ENCODE measurements at regions not wholly inside any gene's neighbourhood (a gene's known extent, or its start where the extent isn't known, plus 50 kb on each side); places are given as distances from the start of the nearest gene placed in this dataset.
A peak's percentile ranks its signal among the peaks of the same experiment; 100 is the strongest.

DNA sequence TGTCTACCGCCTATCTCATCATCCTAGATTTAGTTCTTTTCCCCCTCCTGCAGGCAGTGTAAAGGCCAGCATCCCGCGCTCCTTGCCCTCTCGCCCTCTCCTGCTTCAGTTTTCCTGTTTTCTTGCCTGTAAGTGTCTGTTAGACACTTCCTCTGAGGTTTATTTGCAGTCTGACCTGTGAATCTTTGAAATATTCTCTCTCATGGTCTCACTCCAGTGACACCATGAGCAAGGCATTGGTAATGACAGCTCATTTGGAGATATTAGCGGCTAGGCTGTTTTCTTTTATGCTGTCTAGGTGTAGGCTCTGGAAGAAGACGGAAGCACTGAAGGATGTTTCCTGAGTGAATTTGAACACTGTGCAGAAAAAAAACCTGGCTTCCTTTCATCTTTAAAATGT lies 179.6 kb downstream of the KDR start:
- DNase-seq (ENCODE audit: low read depth) = peak; percentile 51
- H3K4me3 ChIP-seq (ENCODE audit: low read depth, low read length) = no peak overlapping the region
- TF ChIP-seq, protein P1, sequence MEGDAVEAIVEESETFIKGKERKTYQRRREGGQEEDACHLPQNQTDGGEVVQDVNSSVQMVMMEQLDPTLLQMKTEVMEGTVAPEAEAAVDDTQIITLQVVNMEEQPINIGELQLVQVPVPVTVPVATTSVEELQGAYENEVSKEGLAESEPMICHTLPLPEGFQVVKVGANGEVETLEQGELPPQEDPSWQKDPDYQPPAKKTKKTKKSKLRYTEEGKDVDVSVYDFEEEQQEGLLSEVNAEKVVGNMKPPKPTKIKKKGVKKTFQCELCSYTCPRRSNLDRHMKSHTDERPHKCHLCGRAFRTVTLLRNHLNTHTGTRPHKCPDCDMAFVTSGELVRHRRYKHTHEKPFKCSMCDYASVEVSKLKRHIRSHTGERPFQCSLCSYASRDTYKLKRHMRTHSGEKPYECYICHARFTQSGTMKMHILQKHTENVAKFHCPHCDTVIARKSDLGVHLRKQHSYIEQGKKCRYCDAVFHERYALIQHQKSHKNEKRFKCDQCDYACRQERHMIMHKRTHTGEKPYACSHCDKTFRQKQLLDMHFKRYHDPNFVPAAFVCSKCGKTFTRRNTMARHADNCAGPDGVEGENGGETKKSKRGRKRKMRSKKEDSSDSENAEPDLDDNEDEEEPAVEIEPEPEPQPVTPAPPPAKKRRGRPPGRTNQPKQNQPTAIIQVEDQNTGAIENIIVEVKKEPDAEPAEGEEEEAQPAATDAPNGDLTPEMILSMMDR (conservative IDR thresholded peaks at IDR 0.05; ENCODE audit: low read depth, low read length) = peak; percentile 43

DNA sequence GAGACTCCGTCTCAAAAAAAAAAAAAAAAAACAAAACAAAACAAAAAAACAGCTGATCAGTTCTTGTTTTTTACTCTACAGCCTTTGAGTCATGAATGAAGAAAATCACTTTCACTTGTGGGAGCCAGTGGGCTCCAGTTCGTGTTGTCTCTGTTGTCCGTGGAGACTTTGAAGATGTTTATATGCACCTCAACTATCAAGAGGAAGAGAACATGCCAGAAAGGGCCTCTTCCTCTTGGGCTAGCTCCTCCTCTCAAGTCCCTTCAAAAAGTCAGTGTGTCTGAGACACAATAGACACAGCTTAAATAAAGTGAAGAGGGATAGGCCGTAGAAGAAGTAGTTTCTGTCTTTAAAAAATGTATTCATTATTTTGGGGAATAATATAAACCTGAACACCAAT lies 182.7 kb downstream of the KDR start:
- TF ChIP-seq, protein P1 (conservative IDR thresholded peaks at IDR 0.05; ENCODE audit: low read depth, low read length) = no peak
- DNase-seq (ENCODE audit: low read depth) = peak; percentile 11
- no peak overlapping the region for H3K4me3 ChIP-seq (ENCODE audit: low read depth, low read length)

DNA sequence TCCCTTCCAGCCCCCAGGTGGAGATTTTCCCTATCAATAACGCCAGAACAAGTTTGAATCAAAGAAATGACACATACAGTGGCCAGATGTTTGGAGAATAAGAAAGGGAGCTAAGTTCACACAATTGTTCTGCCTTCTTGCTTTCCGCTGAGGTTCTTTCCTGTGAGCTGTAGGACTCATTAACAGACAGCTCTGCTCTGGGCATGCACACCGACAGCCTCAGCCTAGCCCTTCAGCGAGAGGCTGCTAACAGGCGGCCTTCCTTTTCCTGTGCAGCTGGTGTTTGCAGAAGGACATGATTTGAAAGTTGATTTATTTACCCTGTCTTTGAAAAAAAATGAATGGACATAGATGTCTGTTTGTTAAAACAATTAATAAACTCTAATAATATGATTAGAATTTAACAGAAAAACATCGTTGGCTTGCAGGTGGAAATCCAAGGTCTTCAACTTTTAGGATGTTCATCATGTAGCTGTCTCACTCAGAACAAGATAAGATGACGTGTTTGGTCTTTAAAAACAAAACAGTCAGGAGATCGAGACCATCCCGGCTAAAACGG lies 183.3 kb downstream of the KDR start:
- no peak overlapping the region for H3K4me3 ChIP-seq (ENCODE audit: low read depth, low read length)
- DNase-seq (ENCODE audit: low read depth) = peak; percentile 11
- TF ChIP-seq, protein P1 (conservative IDR thresholded peaks at IDR 0.05; ENCODE audit: low read depth, low read length) = no peak

DNA sequence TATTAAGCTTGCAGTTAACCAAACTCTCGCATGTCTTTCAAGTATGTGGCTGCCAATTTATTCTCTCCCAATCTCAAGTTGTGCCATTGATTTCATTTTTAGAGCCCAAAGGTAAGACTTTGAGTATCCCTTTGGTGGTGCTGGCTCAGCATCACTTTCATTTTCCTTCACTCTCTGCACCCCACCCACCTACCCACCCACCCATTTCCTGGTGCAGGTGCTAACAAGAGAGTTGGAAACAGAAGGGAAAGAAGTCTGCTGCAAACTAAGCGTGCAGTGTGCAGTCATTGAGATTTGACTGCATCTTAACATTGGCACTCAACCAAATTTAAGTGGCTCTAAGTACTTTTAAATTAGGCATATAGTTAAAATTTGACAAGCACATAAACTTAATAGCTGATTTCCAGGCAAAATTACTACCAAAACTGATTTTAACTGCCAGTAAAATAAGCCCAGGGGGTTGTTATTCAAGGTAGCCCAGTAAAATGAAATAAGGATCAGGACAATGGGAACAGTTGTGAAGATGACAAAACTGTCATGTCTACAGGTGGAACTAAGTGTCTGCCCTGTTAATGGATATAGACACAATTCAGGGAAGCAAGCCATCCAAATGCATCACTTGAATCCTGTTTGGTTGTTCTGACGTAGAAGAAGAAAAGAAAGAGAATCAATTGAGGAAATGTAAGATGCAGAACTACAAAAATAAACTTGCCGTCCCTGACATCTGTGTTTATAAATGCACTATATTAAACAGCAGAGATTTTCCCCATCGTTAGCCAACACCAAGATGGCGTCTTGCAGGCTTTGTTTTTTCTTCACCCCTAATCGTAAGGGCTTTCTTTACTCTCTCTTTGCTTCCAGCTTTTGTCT lies 184.2 kb downstream of the KDR start:
- TF ChIP-seq, protein P1 (conservative IDR thresholded peaks at IDR 0.05; ENCODE audit: low read depth, low read length) = no peak
- H3K4me3 ChIP-seq (ENCODE audit: low read depth, low read length) = no peak overlapping the region
- DNase-seq (ENCODE audit: low read depth) = no peak

DNA sequence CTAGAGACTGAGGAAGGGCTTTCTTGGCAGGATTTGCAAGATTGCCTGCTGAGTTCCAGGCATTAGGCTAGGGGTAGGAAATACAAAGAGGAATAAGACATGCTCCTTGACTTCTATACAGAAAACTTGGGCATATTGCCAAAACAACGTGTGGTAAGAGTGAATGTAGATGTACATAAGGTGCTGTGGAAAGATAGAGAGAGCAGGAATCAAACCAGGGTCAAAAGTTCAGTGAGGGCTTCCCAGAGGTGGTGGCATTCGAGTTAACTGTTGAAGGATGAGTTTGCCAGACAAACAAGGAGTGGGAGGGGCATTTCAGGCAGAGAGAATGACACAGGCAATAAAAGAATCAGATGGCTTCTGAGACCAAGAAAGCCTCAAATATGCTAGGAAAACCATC lies 187.9 kb downstream of the KDR start:
- H3K4me3 ChIP-seq (ENCODE audit: low read depth, low read length) = no peak overlapping the region
- TF ChIP-seq, protein P1 (conservative IDR thresholded peaks at IDR 0.05; ENCODE audit: low read depth, low read length) = no peak
- peak; percentile 27 for DNase-seq (ENCODE audit: low read depth)

DNA sequence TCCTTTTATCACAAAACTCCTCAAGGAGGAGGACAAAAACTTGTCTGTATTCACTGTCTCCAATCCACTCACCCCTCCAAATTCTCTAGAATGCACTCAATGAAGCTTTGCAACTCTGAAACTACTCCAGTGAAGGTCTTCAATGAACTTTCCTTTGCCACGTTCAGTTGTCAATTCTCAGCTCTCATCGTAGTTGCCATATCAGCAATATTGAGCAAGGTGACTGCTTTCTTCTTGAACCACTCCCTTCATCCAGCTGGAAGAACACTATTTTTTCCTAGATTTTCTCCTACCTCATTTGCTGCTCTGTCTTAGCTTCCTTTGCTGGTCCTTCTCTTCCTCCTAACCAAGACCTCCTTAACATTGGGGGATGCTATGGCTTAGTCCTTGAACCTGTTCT lies 191.8 kb downstream of the KDR start:
- H3K4me3 ChIP-seq (ENCODE audit: low read depth, low read length) = no peak overlapping the region
- TF ChIP-seq, protein P1 (conservative IDR thresholded peaks at IDR 0.05; ENCODE audit: low read depth, low read length) = no peak
- DNase-seq (ENCODE audit: low read depth) = no peak
